Progenitor cell of endocrine pancreas (in vitro differentiated cells): ENCODE measurements at regions not wholly inside any gene's neighbourhood (a gene's known extent, or its start where the extent isn't known, plus 50 kb on each side); places are given as distances from the start of the nearest gene placed in this dataset.

Experiments
- DNase-seq: peaks from one replicate; pipeline ENCODE4 v3.0.0; 2021; ENCODE audit warnings: low spot score; ENCODE audit not compliant: unreplicated experiment
- H3K27ac Mint-ChIP-seq: 2 replicates; pipeline ENCODE4 v1.8.0; 2021; ENCODE audit warnings: mild to moderate bottlenecking, moderate library complexity, mixed read lengths
- H3K27me3 Mint-ChIP-seq: 2 replicates; pipeline ENCODE4 v1.8.0; 2021; ENCODE audit warnings: mixed read lengths
- H3K36me3 Mint-ChIP-seq: 2 replicates; pipeline ENCODE4 v1.8.0; 2022; ENCODE audit warnings: mixed read lengths; ENCODE audit not compliant: insufficient read depth
- H3K4me1 Mint-ChIP-seq: 2 replicates; pipeline ENCODE4 v1.8.0; 2021; ENCODE audit warnings: low read depth, mixed read lengths
- H3K4me3 Mint-ChIP-seq: 2 replicates; pipeline ENCODE4 v1.8.0; 2021; ENCODE audit warnings: low read depth, mild to moderate bottlenecking, moderate library complexity, mixed read lengths
- H3K9me3 Mint-ChIP-seq: 2 replicates; pipeline ENCODE4 v1.8.0; 2021; ENCODE audit warnings: low read depth, mixed read lengths
- CTCF ChIP-seq: fragments of 200-600 bp; sonication (generic); IDR thresholded peaks from one replicate; pipeline ENCODE4 v1.5.0; 2021; ENCODE audit warnings: antibody characterized with exemption, mild to moderate bottlenecking; ENCODE audit not compliant: unreplicated experiment

- H3K9me3 Mint-ChIP-seq: peaks cover 10% of the 10 kb centered on the region
- no peaks in the 10 kb centered on the region for H3K36me3 Mint-ChIP-seq
- no peak for DNase-seq
- H3K4me3 Mint-ChIP-seq: no peak overlapping the region
- H3K4me1 Mint-ChIP-seq: no peaks in the 10 kb centered on the region
- TF ChIP-seq CTCF: no peak
- H3K27me3 Mint-ChIP-seq: peaks cover 6% of the 10 kb centered on the region
- no peak overlapping the region for H3K27ac Mint-ChIP-seq
These were observed 398.3 kb downstream of the MFSD1 start for GRCh38 chr3:159200176-159200575.

GRCh38 chr3:159208050-159208449, 406.2 kb downstream of the MFSD1 start:
- H3K27me3 Mint-ChIP-seq: peaks cover 1% of the 10 kb centered on the region
- H3K4me3 Mint-ChIP-seq: no peak overlapping the region
- H3K27ac Mint-ChIP-seq: no peak overlapping the region

DNA sequence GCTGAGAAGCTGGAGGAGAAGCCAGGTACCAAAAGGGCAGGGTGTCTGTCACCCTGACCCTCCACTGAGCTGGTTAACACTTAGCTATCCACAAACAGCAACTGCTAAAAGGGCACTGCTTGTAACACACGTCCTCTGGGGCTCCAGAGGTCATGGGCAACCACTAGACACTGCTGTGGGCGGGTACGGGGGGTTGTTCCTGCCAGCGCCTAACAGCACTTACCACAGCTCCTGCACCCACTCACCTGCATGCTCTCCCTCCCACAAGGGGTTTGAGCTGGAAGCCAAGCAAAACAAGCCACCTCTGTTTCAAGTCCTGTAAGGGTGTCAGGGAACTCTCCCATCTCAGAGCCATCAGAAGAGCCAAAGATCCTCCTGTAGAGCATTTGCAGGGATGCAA, 407.6 kb downstream of the MFSD1 start:
- TF ChIP-seq CTCF: no peak
- Mint-ChIP-seq H3K27me3 (no peaks in the 10 kb centered on the region), H3K4me1 (peaks cover 7% of the 10 kb centered on the region), H3K9me3 (peaks cover 17% of the 10 kb centered on the region), H3K27ac (no peak overlapping the region), H3K4me3 (no peak overlapping the region), H3K36me3 (no peaks in the 10 kb centered on the region)
- no peak for DNase-seq

More at GRCh38 chr3:159208050-159208449, 406.2 kb downstream of the MFSD1 start:
- Mint-ChIP-seq H3K9me3 (peaks cover 17% of the 10 kb centered on the region), H3K36me3 (no peaks in the 10 kb centered on the region), H3K4me1 (peaks cover 7% of the 10 kb centered on the region)
- DNase-seq: no peak
- no peak for TF ChIP-seq CTCF

DNA sequence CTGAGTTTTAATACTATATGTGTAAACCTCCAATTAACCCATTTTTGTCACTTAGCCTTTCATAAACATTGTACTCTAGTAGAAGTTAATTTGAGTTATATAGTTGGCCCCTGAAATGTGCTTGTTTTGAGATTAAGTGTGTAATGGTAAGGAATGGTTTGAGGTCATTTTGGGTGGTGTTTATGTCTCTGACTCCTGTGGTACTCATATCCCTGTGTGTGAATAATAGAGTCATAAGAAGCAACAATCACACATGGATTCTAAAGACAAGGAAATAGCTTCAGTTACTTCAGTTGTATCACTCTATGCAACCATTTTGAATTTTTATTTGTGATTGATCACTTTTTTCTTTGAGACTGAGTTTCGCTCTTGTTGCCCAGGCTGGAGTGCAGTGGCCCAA, 408.5 kb downstream of the MFSD1 start:
- Mint-ChIP-seq H3K27ac (no peak overlapping the region), H3K4me3 (no peak overlapping the region), H3K36me3 (no peaks in the 10 kb centered on the region), H3K27me3 (no peaks in the 10 kb centered on the region), H3K4me1 (peaks cover 7% of the 10 kb centered on the region), H3K9me3 (peaks cover 10% of the 10 kb centered on the region)
- no peak for DNase-seq
- TF ChIP-seq CTCF: no peak

DNA sequence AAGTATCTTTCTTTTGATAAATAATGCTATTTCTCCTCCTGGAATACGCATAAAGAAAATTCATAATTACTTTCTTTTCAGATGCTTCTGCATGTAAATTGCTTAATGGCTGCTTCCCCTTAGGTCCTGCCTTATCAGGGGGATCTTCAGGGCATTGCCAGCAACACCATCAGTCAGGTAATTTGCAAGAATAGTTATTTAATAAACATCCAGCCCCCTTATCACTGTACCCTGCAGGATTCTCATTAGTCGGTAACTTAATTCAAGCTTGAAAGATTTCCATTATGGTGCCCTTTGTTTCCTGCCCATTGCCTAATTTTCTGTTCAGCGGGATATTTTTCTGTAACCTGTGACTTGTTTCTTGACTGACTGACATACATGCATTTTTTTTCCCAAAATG, 414.5 kb downstream of the MFSD1 start:
- no peak for DNase-seq
- no peaks in the 10 kb centered on the region for H3K9me3 Mint-ChIP-seq
- H3K36me3 Mint-ChIP-seq: no peaks in the 10 kb centered on the region
- TF ChIP-seq CTCF: no peak
- no peaks in the 10 kb centered on the region for H3K4me1 Mint-ChIP-seq
- H3K27ac Mint-ChIP-seq: no peak overlapping the region
- peaks cover 6% of the 10 kb centered on the region for H3K27me3 Mint-ChIP-seq
- H3K4me3 Mint-ChIP-seq: no peak overlapping the region
